ENCODE measurements at regions not wholly inside any gene's neighbourhood (a gene's known extent, or its start where the extent isn't known, plus 50 kb on each side); places are given as distances from the start of the nearest gene placed in this dataset.

- no peaks in the 10 kb centered on the region for H3K27me3 Mint-ChIP-seq (ENCODE audit: insufficient read depth)
- no peaks in the 10 kb centered on the region for H3K4me1 Mint-ChIP-seq
- H3K9ac ChIP-seq (ENCODE audit: extremely low read depth, low read length, poor library complexity, severe bottlenecking), result no peak overlapping the region
- no peak for DNase-seq
- H3K4me1 ChIP-seq (ENCODE audit: control insufficient read depth, insufficient read depth, low read length), result no peaks in the 10 kb centered on the region
- H3K9me3 ChIP-seq (ENCODE audit: control insufficient read depth, low read length), result peaks cover 22% of the 10 kb centered on the region
- no peaks in the 10 kb centered on the region for H3K27me3 ChIP-seq (ENCODE audit: control insufficient read depth, insufficient read depth, low read length, poor library complexity, severe bottlenecking)
- WGBS, 2 experiments (ENCODE audit: insufficient coverage in 1 of 2, insufficient read length in 1 of 2), result 83 to 92% methylated on average over 1 to 2 of the region's 3 CpGs
- H3K27ac Mint-ChIP-seq, result no peak overlapping the region
- H3K4me3 ChIP-seq (ENCODE audit: low read length), result no peak overlapping the region
- no peak overlapping the region for H3K27ac ChIP-seq (ENCODE audit: low read depth, low read length)
- no peaks in the 10 kb centered on the region for H3K36me3 Mint-ChIP-seq (ENCODE audit: low read depth)
- H3K4me3 Mint-ChIP-seq, result no peak overlapping the region
- H3K36me3 ChIP-seq (ENCODE audit: control insufficient read depth, insufficient read depth, low read length), result no peaks in the 10 kb centered on the region
- TF ChIP-seq CTCF (conservative IDR thresholded peaks at IDR 0.05), result peak; percentile 16
- H3K9me3 Mint-ChIP-seq, result peaks cover 9% of the 10 kb centered on the region
Observed at GRCh38 chr5:91245074-91245452, 138.1 kb downstream of the ARRDC3 start.

- H3K4me3 Mint-ChIP-seq, result no peak overlapping the region
- Histone ChIP-seq H3K4me1 (ENCODE audit: control insufficient read depth, insufficient read depth, low read length) (no peaks in the 10 kb centered on the region), H3K27ac (ENCODE audit: low read depth, low read length) (no peak overlapping the region), H3K27me3 (ENCODE audit: control insufficient read depth, insufficient read depth, low read length, poor library complexity, severe bottlenecking) (no peaks in the 10 kb centered on the region), H3K36me3 (ENCODE audit: control insufficient read depth, insufficient read depth, low read length) (no peaks in the 10 kb centered on the region), H3K9ac (ENCODE audit: extremely low read depth, low read length, poor library complexity, severe bottlenecking) (no peak overlapping the region), H3K4me3 (ENCODE audit: low read length) (no peak overlapping the region), H3K9me3 (ENCODE audit: control insufficient read depth, low read length) (peaks cover 22% of the 10 kb centered on the region)
- peaks cover 8% of the 10 kb centered on the region for H3K9me3 Mint-ChIP-seq
- H3K4me1 Mint-ChIP-seq, result no peaks in the 10 kb centered on the region
- no peak for DNase-seq
- no peaks in the 10 kb centered on the region for H3K27me3 Mint-ChIP-seq (ENCODE audit: insufficient read depth)
- no peak overlapping the region for H3K27ac Mint-ChIP-seq
- H3K36me3 Mint-ChIP-seq (ENCODE audit: low read depth), result no peaks in the 10 kb centered on the region
- WGBS, 2 experiments (ENCODE audit: insufficient coverage in 1 of 2, insufficient read length in 1 of 2), result 90 to 100% methylated on average over 1 to 6 of the region's 6 CpGs
- TF ChIP-seq CTCF (conservative IDR thresholded peaks at IDR 0.05), result peak; percentile 61
Observed at GRCh38 chr5:91244380-91245073, 138.6 kb downstream of the ARRDC3 start.

- no peak for TF ChIP-seq CTCF (conservative IDR thresholded peaks at IDR 0.05)
- Mint-ChIP-seq H3K36me3 (ENCODE audit: low read depth) (no peaks in the 10 kb centered on the region), H3K27ac (no peak overlapping the region), H3K4me1 (no peaks in the 10 kb centered on the region), H3K9me3 (peaks cover 8% of the 10 kb centered on the region), H3K27me3 (ENCODE audit: insufficient read depth) (no peaks in the 10 kb centered on the region), H3K4me3 (no peak overlapping the region)
- WGBS, 2 experiments (ENCODE audit: insufficient coverage in 1 of 2, insufficient read length in 1 of 2), result 87% methylated on average over 1 of the region's 1 CpG; no CpG with 5 or more reads in 1 of the 2 experiments
- Histone ChIP-seq H3K4me1 (ENCODE audit: control insufficient read depth, insufficient read depth, low read length) (no peaks in the 10 kb centered on the region), H3K4me3 (ENCODE audit: low read length) (peak overlapping the region; percentile 1), H3K36me3 (ENCODE audit: control insufficient read depth, insufficient read depth, low read length) (no peaks in the 10 kb centered on the region), H3K9ac (ENCODE audit: extremely low read depth, low read length, poor library complexity, severe bottlenecking) (no peak overlapping the region), H3K27ac (ENCODE audit: low read depth, low read length) (no peak overlapping the region), H3K9me3 (ENCODE audit: control insufficient read depth, low read length) (peaks cover 22% of the 10 kb centered on the region), H3K27me3 (ENCODE audit: control insufficient read depth, insufficient read depth, low read length, poor library complexity, severe bottlenecking) (no peaks in the 10 kb centered on the region)
- DNase-seq, result no peak
Observed at GRCh38 chr5:91243852-91244251, 139.3 kb downstream of the ARRDC3 start.

Data from endodermal cell (in vitro differentiated cells).